AG04450 (cell line): ENCODE measurements at regions not wholly inside any gene's neighbourhood (a gene's known extent, or its start where the extent isn't known, plus 50 kb on each side); places are given as distances from the start of the nearest gene placed in this dataset.

Experiments
- CTCF ChIA-PET: fragments of 300-600, 350-600 bp; formaldehyde crosslinking; extraction: SDS; loops from one replicate; lab custom pipeline; 2022; ENCODE audit warnings: antibody characterized with exemption, inconsistent platforms; lab: Charles Lee
- POLR2A ChIA-PET: fragments of 350-600 bp; formaldehyde crosslinking; extraction: SDS; loops from one replicate; lab custom pipeline; 2021; ENCODE audit warnings: antibody characterized with exemption, inconsistent platforms; lab: Yijun Ruan, JAX
- DNase-seq: peaks from one replicate; pipeline ENCODE4 v3.0.0-alpha.2; 2011; ENCODE audit warnings: low read depth, low spot score
- H3K27ac ChIP-seq: one replicate; pipeline ENCODE4 v1.5.1; 2012; ENCODE audit warnings: low read depth, low read length, control low read depth
- H3K27me3 ChIP-seq: one replicate; pipeline ENCODE4 v1.6.0; 2012; ENCODE audit warnings: low read length; ENCODE audit not compliant: control insufficient read depth, insufficient read depth
- H3K4me3 ChIP-seq: 2 replicates; pipeline ENCODE4 v1.5.1; 2011; ENCODE audit warnings: mild to moderate bottlenecking, low read depth, low read length, control low read depth
- H3K9me3 ChIP-seq: 2 replicates; pipeline ENCODE4 v1.5.1; 2012; ENCODE audit warnings: low read length; ENCODE audit not compliant: control insufficient read depth, insufficient read depth
- TF ChIP-seq, protein P1 (sequence below): IDR thresholded peaks from 2 replicates; pipeline ENCODE4 v1.5.1; 2011; ENCODE audit warnings: low read depth, low read length, control low read depth, inconsistent platforms

DNA sequence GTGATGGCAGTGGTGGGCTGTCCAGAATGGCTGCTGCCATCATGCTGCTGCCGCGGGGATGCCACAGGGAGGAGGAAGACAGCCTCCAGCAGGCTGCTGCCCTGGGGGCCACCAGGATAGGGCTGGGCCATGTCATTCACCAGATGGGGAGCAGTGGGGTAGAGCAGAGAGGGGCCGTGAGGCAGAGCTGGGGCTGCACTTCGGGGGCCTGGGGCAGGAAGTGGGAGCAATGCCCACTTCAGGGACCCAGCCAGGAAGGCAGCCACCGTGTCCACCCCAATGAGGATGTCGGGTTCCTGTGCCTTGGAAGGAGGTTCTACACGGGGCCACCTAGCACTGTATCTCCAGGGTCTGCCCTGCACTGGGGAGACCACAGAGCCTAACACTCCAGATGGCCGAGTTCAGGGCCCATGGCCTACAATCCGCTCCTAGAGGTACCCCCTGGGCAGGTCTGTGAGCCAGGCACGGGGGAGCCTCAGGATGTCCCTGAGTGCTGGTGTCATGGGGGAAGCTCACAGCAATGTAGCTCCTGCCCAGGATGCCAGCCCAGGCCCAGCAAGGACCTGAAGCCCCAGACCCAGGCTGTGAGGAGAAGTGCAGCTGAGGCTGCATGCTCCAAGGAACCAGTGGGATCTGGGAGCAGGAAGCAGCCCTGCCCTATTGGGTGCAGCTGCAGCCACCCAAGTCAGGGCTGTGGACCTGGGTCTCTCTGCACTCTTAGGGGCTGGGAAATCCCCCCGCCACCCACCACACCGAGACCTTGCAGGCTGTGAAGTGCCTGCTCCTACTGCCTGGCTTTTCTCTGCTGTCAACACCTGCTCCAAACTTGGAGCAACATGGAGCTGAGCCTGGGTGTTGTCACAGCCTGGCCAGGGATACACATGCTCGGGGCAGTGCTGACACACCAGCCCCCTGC is 140.3 kb downstream of the PDHA2 start:
- Histone ChIP-seq H3K27ac (no peak overlapping the region), H3K27me3 (no peaks in the 10 kb centered on the region), H3K4me3 (no peak overlapping the region), H3K9me3 (peaks cover 31% of the 10 kb centered on the region)
- ChIA-PET CTCF (no interaction called here), POLR2A (no interaction called here)
- no peak for DNase-seq
- TF ChIP-seq, protein P1, sequence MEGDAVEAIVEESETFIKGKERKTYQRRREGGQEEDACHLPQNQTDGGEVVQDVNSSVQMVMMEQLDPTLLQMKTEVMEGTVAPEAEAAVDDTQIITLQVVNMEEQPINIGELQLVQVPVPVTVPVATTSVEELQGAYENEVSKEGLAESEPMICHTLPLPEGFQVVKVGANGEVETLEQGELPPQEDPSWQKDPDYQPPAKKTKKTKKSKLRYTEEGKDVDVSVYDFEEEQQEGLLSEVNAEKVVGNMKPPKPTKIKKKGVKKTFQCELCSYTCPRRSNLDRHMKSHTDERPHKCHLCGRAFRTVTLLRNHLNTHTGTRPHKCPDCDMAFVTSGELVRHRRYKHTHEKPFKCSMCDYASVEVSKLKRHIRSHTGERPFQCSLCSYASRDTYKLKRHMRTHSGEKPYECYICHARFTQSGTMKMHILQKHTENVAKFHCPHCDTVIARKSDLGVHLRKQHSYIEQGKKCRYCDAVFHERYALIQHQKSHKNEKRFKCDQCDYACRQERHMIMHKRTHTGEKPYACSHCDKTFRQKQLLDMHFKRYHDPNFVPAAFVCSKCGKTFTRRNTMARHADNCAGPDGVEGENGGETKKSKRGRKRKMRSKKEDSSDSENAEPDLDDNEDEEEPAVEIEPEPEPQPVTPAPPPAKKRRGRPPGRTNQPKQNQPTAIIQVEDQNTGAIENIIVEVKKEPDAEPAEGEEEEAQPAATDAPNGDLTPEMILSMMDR, result no peak

DNA sequence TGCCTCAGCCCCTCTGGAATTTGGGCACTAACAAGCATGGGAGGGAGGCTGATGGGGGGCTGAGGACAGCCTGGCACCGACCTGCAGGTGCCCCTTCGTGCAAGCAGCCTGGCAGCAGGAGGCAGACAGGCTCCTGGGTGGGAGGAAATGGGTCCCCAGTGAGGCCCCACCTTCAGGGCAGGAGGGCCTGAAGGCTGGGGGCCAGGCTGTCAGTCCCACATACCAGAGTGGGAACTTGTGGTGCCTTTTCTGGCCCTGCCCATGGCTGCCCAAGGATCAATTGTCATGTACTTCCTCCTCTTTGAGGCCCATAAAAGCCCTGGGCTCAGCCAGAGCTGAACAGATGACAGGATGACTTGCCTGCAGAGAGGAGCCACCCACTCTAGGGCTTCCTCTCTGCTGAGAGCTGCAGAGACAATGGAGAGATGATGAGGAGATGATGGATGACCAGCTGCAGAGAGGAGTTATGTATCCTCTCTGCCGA is 141.0 kb downstream of the PDHA2 start:
- ChIA-PET CTCF (no interaction called here), POLR2A (no interaction called here)
- Histone ChIP-seq H3K9me3 (peaks cover 27% of the 10 kb centered on the region), H3K27me3 (no peaks in the 10 kb centered on the region), H3K4me3 (no peak overlapping the region), H3K27ac (no peak overlapping the region)
- DNase-seq, result no peak
- TF ChIP-seq, protein P1, result no peak

DNA sequence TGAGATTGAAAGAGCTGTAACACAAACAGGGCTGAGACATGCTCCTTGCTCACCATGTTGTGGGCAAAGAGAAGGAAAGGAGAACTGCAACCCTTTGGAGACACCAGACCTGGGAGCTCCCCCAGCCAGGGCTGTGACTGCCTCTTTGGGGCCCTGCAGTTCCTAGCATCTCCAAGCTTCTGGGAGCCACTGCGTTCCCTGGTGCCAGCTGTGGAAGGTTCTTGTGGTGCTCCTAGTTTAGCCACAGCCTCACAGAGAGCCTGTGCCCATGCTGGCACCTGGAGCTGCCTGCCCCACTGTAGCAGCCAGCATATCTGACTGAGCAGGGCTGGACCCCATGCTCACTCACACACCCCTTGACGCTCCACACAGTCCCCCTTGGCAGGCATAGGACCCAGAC is 141.7 kb downstream of the PDHA2 start:
- TF ChIP-seq, protein P1, result no peak
- no peak overlapping the region for H3K27ac ChIP-seq
- no peaks in the 10 kb centered on the region for H3K27me3 ChIP-seq
- no peak overlapping the region for H3K4me3 ChIP-seq
- ChIA-PET POLR2A (no interaction called here), CTCF (no interaction called here)
- H3K9me3 ChIP-seq, result peaks cover 27% of the 10 kb centered on the region
- DNase-seq, result no peak

DNA sequence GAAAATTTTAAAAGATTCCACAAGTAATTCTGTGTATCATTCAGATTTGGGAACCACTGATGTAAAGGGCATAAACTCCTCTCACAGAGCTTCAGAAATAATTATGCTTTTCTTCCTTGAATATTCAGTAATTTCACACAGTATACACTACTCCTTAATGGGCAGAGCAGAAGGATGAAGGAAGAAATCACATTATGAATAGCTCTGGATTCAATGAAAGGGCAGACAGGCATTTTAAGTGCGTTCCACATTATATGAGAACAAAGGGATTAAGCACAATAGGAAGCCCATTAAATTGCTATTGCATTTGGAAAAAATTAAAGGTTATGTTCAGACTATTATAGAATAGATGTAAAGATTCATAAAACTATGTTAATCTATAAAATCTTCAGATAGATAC is 142.6 kb downstream of the PDHA2 start:
- no peaks in the 10 kb centered on the region for H3K27me3 ChIP-seq
- no peak overlapping the region for H3K4me3 ChIP-seq
- no peak for DNase-seq
- ChIA-PET CTCF (no interaction called here), POLR2A (no interaction called here)
- H3K27ac ChIP-seq, result no peak overlapping the region
- H3K9me3 ChIP-seq, result peaks cover 27% of the 10 kb centered on the region
- TF ChIP-seq, protein P1, result no peak

DNA sequence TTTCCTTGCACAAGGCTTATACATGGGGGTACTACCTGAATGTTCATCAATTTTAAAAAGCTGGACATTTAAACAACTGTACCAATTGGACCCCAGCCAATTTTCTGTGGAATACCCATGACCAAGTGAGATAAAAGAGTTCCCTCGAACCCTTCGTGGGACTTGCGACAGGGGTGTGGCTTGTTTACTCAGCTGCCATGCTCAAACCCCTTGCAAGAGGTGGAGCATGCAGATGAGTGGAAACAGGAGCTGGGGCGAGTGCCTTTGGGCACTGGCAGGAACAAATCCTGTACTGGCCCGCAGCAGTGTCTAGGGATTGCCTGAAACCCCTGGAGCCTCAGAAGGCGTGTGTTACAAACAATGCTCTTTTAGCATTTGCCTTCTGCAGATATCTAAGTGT is 144.2 kb downstream of the PDHA2 start:
- Histone ChIP-seq H3K27ac (no peak overlapping the region), H3K27me3 (no peaks in the 10 kb centered on the region), H3K9me3 (peaks cover 27% of the 10 kb centered on the region), H3K4me3 (no peak overlapping the region)
- DNase-seq, result no peak
- ChIA-PET POLR2A (no interaction called here), CTCF (no interaction called here)
- TF ChIP-seq, protein P1, result no peak
